HG03095 (cell line): ENCODE measurements at regions not wholly inside any gene's neighbourhood (a gene's known extent, or its start where the extent isn't known, plus 50 kb on each side); places are given as distances from the start of the nearest gene placed in this dataset.
A peak's percentile ranks its signal among the peaks of the same experiment; 100 is the strongest.

Source experiments
- ATAC-seq: cut with Tn5 transposase; IDR thresholded peaks from one replicate; pipeline ENCODE4 v1.9.1; 2021; ENCODE audit warnings: moderate library complexity; ENCODE audit not compliant: unreplicated experiment

DNA sequence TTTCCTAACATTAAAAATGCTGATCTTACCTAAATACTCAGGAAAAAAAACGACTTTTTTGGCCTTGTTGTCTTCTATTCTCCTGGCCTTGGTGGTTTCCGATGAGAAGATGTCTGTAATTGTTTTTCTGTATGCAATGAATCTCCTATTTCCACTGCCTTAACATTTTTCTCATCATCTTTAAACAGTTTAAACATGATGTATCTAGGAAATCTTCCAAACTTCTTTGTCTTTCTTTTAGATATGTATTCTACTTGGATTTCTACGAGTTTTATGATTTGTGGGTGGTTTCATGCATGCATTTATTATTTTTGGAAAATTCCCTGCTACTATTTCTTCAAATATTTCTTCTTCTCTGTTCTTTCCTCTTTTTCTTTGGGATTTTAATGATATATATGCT is 288.6 kb upstream of the GYPC start:
- no peak for ATAC-seq

DNA sequence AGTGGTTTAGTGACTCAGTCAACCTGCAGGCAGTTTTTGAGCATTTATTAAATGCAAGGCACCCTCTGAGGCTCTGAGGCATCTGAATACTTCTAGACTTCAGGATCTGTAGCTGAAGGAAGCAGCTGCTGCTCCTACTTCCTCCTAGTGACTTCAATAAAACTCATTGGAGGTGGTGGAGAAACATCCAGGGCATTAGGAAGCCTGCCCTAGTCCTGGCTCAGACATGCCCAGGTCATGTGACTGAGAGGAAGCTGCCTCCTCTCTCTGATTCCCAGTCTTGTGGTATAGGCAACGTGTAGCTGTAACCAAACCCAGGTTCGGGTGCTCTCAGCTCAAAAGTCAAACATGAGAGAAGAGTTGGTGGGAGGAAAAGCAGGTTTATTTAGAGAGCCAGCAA is 287.2 kb upstream of the GYPC start:
- no peak for ATAC-seq

DNA sequence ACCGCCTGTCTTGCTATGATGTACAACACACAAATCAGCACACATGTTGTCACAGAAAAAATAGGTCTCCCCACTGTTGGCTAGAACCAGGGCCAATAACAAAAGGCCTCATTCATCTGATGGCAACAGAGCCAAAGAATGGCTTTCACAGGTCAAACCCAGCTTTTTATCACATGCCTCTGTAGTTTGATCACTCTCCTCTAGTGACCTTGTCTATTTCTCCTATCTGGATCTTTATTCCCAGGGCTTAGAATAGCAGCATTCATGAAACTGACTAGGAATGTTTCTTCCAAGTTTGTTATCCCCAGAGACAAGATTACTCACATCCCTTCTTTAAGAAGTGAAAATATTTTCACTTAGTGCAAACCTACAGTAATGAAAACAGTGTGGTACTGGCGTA is 285.8 kb upstream of the GYPC start:
- ATAC-seq: no peak

DNA sequence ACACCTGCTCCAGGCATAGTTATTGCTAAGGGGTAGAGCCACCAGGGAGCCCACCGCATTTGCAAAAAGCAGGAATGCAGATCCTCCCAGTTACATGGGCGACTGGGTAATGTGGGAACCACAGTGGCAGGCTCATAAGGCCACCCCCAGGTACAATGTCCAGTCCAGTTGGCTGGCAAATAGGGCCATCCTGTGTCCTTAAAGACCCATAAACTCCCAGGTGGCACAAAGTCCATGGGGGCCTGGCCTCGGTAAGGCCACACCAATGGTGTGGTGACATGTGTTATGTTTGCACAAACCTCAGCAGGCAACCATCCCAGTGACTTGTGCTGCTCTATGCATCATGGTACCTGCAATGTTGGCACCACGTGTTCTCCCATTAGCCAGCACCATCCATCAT is 283.6 kb upstream of the GYPC start:
- ATAC-seq: no peak

DNA sequence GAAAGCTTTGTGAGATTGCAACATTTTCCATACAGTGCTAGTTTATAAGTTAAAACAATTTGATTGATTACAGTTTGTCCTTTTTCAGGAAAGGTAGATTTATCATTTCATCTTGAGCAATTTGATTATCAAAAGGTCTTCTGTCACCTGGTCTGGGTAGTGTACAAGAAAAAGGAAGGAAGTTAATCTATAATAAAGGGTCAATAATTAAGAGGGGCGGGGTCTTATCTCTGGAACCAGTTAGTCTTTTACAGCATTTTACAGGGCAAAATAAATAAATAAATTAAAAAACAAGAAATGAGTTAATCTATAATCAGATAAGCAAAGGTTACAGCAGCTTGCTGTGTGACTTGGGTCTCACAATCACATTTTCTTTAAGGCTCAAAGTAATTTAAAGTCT is 277.8 kb upstream of the GYPC start:
- no peak for ATAC-seq

DNA sequence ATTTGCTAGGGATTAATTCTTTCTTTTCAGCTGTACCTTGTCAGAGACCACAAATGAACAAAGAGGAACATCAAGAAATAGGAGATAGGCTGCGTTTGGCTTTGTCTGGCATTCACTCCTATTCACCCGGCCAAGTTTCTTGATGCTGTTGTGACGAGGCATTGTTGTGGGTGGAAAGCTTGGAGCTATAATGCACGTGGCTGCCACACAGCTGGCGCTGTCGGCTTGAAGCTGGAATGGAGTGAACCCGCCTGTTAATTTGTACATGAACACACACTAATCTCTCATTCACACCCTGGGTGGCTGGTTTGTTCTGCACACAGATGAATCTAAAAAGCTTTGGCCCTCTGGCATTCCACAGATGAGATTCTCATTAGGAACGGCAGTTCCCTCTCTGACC is 274.9 kb upstream of the GYPC start:
- no peak for ATAC-seq

DNA sequence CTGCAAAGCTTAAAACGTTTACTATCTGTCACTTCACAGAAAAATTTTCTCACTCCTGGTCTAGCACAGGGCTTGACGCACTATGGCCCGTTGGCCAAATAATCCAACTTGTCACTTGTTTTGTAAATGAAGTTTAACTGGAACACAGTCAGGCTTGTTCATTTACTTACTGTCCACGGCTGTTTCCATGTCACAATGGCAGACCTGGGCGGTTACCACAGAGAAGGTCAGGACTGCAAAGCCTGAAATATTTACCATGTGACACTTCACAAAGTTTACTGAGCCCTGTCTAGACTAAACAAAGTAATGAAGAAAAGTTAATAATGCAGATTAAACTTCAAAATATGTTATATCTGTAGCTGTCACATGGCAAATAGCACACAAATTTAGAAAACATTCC is 273.0 kb upstream of the GYPC start:
- no peak for ATAC-seq

DNA sequence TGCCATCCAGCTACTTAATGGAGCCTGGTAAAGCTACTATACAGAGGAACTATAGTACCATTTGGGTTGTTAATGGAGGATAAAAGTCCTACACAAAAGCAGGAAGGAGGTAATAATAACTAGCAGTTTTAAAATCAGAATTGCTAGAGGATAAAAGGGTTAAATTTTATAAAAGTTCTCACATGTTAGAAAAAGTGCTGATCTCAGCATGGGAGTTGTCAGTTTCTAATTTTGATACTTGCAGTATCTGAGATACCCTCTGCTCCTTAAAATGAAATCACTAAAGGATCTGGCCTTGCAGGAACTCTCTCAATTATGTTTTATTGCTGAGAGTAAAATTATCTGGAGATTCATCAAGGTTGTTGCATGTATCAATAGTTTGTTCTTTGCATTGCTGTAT is 272.2 kb upstream of the GYPC start:
- ATAC-seq: no peak

DNA sequence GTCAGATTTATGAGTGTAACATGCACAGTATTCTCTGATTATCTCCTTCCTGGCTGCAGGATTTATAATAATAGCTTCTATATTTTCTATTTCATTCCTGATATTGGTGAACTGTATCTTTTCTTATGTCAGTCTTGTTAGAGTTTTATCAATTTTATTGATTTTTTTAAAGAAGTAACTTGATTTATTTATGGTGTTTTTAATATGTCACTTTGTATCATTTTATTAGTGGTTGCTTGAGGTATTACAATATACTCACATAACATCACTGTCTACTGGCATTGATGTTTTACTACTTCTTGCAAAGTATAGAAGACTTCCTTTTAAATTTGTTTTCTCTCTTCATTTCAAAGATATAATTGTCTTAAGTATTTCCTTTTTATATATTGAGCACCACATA is 270.5 kb upstream of the GYPC start:
- no peak for ATAC-seq

DNA sequence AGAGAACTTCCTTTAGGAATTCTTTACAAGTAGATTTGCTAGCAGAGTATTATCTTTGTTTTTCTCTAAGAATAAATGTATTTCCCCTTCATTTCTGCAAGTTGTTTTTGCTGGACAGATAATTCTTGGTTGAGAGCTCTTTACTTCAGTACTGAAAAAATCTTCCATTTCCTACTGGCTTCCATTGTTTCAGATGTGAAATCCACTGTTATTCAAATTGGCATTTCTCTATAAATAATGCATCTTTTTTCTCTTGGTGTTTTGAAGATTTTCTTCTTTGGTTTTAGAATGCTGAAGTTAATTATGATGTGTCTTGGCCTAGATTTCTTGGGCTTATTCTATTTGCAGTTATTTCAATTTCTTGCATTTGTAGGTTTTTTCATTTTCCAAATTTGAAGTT is 270.0 kb upstream of the GYPC start:
- ATAC-seq: no peak

DNA sequence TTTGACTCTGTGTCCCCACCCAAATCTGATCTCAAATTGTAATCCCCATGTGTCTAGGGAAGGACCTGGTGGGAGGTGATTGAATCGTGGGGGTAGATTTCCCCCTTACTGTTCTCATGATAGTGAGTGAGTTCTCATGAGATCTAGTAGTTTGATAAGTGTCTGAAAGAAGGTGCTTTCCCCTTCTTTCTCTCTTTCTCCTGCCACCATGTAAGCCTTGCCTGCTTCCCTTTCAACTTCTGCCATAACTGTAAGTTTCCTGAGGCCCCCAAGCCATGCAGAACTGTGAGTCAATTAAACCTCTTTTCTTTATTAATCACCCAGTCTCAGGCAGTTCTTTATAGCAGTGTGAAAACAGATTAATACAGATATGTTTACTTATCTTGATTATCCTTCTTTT is 266.5 kb upstream of the GYPC start:
- ATAC-seq: no peak

DNA sequence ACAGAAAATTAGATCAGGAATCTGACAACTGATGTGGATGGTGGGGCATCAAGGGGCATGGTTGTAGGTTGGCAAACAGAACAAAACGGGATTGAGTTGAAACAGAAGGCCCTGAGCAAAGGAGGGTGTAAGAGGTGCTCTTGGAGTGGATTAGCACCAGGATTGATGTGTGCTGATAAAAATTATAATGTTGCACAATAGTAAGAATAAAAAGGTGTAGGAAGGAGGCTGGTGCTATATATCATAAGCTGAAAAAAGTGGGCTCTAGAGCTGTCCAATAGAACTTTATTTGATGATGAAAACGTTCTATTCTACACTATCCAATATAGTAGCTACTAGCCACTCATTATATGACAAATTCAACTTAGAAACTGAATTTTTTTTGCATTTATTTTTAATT is 263.1 kb upstream of the GYPC start:
- ATAC-seq: no peak

DNA sequence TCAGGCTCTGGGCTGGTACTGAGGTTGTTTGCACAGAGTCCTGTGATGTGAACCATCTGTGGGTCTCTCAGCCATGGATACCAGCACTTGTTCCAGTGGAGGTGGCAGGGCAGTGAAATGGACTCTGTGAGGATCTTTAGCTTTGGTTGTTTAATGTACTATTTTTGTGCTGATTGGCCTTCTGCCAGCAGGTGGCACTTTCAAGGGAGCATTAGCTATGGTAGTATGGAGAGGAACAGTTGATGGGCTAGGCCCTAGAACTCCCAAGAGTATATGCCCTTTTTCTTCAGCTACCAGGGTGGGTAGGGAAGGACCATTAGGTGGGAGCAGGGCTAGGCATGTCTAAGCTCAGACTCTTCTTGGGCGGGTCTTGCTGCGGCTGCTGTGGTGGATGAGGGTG is 257.0 kb upstream of the GYPC start:
- no peak for ATAC-seq

DNA sequence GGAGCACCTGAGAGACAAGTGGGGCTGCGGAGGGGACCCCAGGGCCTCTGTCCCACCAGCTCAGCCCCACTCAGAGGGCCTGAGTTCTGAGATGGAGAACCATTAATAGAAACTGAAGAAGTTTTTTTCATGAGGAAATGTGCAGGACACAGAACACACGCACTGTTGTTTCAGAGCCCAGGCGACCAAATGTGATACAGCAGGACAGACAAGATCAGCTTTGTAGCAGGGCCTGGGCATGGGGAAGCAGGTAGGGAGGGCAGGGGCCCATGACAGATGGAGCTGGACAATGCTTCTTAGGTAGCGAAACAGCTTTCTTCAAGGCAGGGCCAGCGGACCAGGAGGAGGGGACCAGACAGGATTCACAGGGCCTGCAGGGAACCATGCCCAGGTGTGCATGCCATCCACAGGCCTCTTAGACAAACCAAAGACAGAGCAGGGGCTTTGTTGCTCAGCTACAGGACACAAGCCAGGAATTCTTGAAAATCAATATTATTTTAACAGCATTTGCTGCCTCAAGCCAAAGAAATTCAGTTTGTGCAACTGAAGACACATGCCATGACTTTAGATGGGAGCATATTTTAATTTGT is 252.8 kb upstream of the GYPC start:
- no peak for ATAC-seq

DNA sequence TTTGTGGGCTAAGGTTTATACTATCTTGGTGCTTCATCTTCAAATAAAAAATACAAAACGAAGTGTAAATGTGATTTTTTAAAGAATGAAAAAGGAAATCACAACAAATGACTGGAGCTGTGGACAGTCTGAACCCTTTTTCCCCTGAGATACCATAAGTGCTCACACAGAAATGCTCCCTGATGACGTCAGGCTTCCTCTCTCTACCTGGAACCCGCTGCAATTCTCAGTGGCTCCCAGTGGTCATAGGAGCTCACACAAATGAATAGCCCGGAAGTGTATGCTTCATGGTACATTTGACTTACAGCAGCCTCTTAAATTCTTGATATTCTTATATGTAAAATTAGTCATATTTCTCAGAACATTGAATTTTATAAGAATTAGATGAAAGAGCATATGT is 249.7 kb upstream of the GYPC start:
- ATAC-seq: no peak

DNA sequence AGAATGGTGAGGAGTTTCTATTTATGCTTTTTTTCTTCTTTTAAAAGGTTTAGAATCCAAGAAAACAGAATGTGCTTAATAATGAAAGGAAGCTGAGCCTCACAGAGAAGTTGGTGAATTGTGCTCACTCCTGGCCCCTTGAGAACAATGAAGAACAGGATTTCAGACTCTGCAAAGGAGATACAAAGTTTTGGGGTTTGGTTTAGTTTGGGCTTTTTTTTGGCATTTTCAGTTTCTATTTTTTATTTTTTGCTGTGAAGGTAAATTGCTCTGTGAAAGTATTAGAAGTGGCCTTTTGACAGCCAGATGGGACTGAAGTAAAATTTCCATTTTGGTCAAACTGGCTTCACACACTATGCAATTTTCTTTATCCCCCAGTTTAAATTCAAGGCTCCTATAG is 247.3 kb upstream of the GYPC start:
- no peak for ATAC-seq

DNA sequence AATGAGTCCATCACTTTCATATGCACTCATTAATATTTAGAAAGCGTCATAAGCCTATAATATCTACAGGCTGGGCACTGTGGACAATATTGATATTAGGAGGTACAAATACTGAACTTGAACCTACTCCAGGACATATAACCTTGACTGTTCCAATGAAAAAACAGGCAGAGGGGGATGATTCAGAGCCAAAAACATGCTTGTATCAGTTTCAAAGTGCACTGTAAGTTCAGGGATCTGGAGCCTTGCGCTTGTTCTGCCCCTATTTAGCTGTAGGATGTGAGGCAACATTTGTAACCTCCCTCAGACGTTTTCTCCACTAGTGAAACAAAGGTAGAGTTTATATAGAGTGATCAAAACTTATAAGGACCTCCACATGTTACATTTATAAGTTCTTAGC is 246.1 kb upstream of the GYPC start:
- no peak for ATAC-seq

DNA sequence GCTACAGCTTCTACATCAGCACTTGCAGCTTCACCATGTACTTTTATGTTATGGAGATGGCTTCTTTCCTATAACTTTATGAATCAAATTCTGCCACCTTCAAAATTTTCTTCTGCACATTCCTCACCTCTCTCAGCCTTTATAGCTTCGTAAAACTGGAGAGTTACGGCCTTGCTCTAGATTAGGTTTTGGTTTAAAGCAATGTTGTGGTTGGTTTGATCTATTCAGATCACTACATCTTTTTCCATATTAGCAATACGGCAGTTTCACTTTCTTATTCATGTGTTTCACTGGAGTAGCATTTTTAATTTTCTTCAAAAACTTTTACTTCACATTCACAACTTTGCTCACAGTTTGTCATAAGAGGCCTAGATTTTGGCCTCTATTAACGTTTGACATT is 242.9 kb upstream of the GYPC start:
- peak; percentile 65 for ATAC-seq

DNA sequence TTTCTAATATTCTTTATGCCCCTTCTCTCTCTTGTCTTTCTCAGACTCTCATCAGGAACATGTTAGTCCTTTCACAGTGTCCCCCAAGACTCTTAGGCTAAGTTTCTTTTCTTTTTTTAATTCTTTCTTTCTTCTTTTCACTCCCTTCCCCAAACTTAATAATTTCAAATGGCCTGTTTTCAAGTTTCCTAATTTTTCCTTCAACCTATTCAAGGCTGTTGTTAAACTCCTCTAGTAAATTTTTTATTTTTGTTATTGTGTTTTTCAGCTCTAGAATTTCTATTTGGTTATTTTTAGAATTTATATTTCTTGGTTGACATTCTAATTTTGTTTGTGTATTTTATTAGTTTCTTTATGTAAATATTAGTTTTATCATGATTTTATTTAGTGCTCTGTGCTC is 236.6 kb upstream of the GYPC start:
- ATAC-seq: no peak

DNA sequence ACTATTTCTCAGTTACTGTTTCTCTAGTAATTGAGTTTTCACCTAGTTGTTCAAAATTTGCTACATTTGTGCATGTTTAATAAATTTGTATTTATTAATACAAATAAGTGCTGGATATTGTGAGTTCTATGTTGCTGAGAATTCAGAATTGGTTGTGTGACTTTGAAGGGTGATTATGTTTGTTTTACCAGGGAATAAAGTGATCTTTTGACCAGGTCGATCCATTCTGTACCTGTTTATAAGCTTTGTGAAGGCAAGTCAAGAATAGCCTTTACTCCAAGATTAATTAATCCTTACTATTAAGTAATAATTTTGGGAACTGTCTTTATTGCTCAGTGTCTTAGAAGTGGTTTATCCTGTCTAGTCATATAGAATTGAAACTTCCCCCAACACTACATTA is 230.0 kb upstream of the GYPC start:
- no peak for ATAC-seq

DNA sequence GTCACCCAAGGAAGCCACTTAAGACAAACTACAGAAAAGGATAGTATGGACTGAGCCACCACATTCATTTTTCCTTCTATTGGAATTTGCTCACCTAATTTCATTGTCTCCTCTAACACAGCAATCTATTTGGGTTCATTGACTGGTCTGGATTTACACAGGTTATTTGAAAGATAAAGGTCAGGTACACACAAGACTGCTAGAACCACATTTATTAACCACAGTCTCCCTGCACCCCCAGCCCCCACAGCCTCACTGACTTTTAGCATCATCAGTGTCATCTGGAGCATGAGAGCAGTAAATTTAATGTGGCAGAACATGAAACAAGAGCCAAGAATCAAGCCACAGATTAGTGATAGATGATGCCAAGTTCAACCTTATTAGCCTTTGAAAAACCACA is 226.9 kb upstream of the GYPC start:
- ATAC-seq: no peak

DNA sequence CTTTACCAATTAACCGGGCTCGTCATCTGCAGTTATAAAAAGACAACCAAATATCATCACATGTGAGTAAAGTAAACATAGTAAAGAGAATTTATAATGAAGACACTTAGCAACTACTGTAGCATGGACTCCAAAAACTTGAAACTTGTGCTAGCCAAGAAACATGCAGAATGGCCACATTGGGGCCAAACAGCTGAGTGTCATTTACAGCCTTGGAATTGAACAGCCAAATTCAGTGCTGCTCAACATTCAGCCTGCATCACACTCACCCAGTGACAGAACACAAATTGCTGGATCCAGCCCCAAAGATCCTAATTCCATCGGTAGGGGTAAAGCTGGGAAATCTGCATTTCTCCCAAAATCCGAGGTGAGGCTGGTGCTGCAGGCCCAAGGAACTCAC is 224.8 kb upstream of the GYPC start:
- no peak for ATAC-seq

DNA sequence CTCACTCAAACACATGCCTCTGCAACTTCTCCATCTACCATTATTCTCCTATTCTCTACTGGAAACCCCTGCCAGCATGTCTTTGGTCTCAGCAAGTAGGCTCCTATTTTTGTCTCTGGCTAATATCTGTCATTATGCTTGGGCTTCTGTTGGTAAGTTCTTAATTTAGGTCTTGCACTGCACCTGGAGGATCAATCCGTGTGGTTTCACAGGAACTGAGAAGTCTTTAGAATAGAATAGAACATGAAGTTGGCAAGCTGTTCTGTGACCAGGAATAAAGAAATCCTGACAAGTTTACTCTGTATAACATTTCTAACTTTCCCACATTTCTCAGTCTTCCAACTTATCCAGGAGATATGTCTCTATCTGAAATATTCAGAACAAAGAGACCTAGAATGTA is 219.5 kb upstream of the GYPC start:
- ATAC-seq: no peak

DNA sequence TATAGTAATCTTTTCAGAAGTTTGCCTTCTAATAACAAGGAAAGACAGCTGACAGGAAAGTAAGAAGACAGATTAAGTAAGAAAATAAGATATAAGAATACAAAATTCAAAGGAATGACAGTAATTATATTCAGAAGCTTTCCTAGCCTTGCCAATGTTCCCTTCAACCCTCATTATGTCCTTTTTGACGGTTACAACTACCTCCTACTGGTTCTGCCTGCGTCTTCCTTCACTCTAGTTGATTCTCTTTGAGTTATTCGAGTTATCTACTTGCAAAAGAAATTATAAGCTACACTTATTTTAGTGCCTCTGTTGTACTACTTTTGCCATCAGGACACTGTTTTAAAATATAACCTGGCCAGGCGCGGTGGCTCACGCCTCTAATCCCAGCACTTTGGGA is 218.9 kb upstream of the GYPC start:
- ATAC-seq: no peak
